ENCODE measurements at regions not wholly inside any gene's neighbourhood (a gene's known extent, or its start where the extent isn't known, plus 50 kb on each side); places are given as distances from the start of the nearest gene placed in this dataset.
A peak's percentile ranks its signal among the peaks of the same experiment; 100 is the strongest.

DNA sequence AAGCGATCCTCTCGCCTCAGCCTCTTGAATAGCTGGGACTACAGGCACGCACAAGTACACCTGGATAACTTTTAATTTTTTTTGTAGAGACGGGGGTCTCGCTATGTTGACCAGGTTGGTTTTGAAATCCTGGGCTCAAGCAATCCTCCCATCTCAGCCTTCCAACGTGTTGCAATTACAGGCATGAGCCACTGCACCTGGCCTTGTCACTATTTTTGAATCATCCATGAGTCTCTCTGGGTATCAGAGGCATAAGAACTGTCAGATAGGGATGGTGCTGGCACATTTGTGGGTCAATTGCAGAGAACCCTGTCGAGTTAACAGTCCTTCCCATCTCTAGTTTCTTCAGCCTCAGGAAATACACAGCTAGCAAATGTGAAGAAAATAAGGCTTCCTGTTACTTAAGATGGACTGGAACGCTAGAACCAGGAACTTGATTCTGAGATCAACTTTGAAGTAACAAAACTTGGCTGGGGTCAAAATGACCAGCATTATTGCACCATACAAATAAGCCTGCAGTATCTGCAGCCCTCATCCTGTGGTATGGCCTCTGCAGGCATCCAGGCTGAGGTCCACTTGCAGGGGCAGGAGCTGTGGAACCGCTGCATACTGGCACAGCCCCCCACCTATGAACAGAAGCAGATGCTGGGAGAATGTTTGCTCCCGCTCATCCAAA is 124.3 kb upstream of the GADD45A start:
- no peak for DNase-seq (ENCODE audit: low spot score)

DNA sequence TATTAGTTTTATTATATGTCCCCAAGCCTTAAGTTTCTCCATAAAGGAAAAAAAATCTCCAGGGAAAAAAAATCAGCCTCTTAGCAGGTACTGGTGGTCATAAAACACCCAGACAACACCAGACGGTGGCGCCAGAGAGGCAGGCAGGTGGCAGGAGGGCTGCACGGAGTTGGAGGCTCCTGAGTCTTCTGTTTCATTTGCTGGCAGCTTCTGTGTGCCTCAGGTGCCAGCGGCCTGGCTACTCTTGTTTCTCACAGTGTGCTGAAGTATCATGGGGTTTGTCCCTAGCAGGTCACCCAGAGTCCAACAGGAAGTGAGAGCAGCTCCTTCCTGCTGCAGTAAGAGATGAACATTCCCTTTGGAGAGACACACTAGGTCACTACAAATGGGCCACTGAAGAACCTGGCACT is 123.3 kb upstream of the GADD45A start:
- DNase-seq (ENCODE audit: low spot score), result peak; percentile 76

DNA sequence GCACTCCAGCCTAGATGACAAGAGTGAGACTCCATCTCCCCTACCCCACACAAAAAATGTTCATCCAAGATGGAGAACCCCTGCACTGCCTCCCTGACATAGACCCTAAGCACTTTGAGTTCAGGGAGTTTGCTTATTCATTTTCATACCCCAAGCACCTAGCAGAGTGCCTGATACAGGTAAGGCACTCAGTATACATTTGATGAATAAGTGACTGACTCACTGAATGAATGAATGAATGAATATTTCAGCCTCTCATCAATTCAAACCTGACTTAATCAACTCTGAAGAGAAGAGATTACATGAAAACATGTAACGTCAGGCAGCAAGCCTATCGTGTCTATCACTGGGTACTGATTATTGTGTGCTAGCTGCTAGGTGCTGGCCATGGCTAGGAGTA is 121.3 kb upstream of the GADD45A start:
- DNase-seq (ENCODE audit: low spot score), result no peak

DNA sequence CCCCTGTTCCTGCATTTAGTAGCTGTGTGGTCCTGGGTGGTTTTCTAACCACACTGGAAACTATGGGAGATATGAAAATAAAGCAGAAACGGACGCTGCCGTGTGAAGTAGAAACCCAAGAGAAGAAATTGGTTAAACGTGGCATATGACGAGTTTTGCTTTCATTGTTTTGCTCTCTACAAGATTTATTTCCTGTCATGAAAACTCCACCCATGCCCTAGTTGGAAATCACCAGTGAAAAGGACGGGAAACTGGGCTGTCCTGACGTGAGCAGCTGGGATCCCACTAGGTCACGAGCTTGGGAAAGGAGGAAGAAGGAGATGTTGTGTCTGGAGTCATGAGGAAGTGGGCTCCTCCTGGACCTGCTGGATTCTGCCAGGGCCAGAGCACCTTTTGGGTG is 120.8 kb upstream of the GADD45A start:
- DNase-seq (ENCODE audit: low spot score), result no peak

DNA sequence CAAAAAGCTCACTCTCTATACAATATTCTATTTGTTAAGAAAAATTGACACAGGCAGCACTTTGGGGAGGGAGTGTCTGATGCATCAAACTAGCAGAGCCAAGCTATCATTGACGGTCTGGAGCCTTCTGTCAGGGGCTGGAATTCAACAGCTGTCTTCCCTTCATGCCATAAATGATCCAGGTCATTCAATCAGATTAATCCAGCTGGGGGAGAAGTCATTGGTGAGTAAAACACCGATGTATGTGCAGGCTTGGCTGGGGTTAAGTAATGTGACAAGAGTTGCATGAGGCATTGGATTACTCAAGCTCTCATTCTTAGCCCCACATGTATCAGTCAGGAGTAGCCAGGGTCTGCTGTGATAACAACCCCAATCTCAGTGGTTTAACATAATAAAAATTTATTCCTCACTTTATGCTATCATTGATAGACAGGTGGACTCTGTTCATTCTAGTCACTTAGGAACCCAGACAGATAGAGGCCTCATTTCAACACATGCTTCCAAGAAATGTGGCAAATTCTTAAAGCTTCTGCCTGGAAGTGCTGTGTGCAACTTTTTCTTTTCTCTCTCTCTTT is 118.1 kb upstream of the GADD45A start:
- DNase-seq (ENCODE audit: low spot score), result no peak

DNA sequence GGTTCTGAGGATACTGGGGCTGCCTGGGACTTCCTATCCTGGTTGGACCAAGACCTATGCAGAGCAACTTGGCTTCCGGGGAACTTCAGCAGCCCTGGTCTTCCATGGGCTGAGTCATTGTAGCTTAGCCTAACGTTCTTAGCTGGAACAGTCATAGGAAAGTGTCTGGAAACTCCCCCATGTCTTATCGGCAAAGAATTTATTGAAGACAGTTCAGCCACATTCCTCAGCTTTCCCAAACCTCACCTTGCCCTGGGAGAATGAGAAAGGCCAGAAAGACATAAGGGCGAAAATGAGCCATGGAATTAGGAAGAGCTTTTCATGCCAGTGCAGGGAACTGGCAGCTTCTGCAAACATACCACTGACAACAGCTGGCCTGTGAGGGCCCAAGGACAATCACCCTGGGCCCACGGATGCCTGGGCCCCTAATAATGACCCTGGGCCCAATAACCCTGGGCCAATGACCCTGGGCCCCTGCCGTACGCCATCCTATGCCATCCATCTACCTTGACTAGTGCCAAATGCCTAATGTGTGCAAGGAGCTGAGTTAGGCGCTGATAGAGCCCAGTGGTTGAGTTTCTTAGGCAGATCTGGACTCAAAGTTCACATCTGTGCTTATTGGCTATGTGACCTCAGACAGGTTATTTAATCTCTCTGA is 114.4 kb upstream of the GADD45A start:
- DNase-seq (ENCODE audit: low spot score), result no peak

DNA sequence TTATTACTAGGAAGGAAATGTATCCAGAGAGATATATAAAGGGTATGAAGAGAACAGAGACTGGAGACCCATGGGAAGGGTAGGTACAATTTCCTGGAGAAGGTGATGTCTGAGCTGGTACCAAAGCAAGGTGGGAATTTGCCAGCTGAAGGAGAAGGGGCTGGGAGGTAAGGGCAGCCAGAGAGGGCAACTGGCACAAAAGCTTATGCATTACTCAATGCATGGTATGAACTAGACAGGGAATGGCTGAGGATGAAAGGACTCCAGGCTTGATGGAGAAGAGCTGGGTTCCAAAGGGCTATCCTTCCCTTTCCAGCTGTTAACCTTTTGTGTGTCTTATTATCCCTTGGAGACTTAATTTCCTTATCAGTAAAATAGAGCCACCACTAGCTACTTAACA is 113.6 kb upstream of the GADD45A start:
- no peak for DNase-seq (ENCODE audit: low spot score)

DNA sequence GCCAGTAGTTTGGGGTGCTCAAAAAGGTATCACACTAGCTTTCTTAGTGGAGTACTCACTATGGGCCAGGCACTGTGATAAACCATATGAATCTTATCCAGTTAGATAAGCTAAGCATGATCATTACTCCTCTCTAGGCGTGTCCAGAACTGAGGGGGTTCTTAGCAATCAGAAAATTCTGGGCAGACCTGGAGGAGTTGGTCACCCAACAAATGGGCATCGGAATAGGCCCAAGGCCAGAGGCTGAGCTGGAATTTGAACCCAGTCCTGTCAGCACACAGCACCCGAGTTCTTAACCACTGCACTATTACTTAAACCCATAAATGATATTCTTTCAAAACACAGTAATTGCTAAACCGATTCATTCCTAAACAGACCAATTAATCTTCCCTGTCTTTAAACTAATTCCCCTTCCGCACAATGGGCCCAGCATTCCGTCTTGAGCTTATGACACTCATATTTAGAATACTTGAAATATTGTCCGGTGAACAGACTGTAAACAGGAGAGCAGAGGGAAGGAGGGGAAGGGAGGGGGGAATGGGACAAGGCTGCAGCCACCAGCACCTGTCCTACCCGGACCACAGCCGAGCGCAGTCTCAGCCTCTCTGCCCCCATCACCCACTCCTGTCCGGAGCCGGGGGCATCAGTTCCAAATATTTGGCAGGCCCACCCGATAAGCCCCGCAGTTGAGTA is 113.0 kb upstream of the GADD45A start:
- DNase-seq (ENCODE audit: low spot score), result no peak

DNA sequence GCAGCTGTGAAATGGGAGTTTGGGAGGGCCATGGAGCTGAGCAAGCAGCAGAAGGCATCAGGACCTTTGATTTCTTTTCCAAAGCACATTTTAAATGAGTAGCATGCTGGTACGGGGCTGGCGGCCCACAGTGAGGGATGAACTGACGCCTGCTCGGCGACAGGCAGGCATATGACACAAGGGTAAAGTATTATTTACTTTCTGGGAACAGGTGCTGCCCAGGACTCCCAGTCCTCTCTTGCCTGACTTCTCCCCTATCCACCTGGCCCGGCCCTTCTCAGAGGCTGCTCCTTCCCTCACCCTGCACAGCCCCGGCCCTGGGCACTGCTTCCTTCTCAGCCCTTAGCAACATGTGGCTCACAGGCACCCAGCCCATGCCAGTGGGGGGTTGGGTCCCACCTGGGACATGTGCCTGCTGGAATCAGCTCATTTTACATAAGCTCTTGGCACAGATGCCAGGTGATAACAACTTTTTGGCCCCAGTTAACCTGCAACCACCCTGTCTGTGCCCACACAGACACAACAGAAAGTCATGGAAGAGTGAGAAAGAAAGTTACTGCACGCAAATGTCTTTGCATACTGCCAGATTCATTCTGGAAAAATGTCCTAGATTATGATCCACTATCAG is 112.3 kb upstream of the GADD45A start:
- no peak for DNase-seq (ENCODE audit: low spot score)

DNA sequence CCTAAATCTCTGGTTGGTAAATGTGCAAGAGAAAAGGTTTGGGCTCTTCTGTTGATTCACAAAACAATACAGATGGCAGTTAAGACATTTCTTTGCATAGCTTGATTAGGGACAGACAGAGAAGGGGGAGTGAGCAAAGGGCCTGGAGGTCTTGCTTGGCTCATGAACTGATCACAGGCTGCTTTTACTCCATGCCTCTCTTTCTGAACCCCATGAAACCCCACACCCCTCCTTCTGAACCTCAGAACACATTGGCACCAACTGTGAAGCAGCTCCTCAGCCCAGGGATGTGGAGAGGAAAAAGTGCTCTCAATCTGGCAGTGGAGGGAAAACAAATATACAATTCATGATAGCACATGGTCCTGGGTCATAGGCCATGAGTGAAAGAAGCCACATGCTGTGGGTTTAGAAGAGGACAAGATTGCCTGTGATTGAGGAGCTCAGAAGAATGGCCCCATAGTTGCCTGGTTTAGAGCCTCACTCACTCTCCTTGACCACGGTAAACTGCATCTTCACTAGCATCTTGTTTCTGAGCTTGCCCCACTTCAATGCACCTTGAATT is 111.6 kb upstream of the GADD45A start:
- DNase-seq (ENCODE audit: low spot score), result no peak

DNA sequence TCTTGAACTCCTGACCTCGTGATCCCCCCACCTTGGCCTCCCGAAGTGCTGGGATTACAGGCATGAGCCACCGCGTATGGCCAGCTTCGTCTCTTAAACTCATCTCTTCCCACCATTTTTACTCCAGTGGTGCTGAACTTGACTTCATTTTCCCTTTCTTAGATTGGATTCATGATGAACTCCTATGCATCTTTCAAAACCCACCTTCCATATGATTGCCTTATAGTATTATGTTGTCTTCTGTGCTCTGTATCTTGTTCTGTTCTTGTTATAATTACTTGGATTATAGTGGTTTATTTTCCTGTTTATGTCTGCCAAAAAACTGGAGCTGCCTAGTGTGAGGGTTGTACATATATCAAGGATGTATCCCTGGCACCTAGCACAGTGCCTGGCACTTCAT is 110.8 kb upstream of the GADD45A start:
- no peak for DNase-seq (ENCODE audit: low spot score)

DNA sequence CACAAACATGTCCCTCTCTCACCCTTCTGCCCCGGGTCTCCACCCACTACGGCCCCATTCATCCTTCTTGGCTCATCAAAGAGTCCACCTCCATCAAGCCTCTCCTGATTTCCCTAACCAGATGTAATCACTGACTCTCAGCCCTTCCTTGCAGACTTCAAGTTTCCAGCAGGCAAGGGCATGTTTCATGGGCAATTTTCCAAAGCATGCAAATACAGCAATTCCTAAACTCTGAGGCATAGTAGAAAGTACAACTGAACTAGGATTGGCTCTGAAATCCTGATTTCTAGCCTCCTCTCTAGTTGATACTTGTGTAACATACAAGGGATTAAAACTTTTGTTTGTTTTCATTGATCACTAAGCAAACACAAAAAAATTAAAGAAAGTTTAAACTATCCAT is 109.1 kb upstream of the GADD45A start:
- DNase-seq (ENCODE audit: low spot score), result no peak

DNA sequence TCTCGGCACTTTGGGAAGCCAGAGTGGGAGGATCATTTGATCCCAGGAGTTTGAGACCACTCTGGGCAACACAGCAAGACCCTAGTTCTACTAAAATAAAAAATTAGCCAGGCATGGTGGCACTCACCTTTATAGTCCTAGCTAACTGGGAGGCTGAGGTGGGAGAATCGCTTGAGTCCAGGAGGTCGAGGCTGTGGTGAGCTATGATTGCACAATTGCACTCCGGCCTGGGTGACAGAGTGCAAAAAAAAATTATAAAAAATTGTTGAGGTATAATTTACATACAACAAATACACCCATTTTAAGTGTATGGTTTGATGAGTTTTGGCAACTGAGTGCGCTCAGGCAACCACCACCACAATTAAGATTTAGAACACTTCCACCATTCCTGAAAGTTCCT is 108.5 kb upstream of the GADD45A start:
- DNase-seq (ENCODE audit: low spot score), result no peak

DNA sequence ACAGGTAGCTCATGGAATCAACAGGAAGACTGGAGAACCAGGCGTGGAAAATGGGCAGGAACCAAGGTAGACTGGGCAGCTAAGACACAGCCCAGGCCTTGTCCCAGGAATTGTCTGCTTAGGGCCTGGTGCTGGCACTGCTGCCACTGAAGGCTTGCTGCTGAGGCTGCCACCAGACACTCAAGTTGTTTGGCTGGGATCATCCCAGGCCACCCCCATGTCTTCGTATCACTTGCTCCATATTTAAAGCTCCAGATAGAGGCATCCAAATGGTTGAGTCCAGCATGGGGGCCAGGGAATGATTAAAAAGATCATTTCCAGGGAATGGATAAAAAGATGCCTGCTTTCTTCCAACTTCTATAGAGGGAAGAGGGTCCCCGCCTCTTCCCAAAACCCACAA is 107.4 kb upstream of the GADD45A start:
- no peak for DNase-seq (ENCODE audit: low spot score)

DNA sequence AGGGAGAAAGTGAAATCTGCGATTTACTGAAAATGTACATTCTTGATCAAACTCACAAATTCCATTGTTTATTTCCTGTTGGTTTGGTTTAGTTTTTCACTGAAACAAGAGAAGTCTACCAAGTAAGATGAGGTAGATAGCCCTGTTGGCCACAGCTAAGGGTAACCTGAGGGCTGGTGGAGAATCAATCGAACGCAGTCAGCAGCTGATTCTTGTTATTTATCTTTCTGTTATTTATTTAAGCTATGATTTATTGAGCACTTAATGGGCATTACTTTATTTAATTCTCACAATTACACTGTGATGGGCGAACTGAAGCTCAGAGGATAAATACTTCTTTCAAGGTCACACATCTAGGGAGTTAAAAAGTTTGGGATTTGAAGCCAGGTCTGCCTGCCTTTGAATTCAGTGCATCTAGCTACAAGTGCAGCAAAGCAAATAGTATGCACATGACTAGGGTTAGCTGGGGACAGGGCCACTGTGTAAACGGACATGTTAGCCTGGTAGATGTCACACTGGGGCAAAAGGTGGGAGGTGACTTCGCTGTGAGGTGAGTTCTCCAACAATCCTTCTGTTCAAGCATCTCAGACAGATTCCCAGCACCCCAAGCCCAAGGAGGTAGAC is 106.5 kb upstream of the GADD45A start:
- no peak for DNase-seq (ENCODE audit: low spot score)

DNA sequence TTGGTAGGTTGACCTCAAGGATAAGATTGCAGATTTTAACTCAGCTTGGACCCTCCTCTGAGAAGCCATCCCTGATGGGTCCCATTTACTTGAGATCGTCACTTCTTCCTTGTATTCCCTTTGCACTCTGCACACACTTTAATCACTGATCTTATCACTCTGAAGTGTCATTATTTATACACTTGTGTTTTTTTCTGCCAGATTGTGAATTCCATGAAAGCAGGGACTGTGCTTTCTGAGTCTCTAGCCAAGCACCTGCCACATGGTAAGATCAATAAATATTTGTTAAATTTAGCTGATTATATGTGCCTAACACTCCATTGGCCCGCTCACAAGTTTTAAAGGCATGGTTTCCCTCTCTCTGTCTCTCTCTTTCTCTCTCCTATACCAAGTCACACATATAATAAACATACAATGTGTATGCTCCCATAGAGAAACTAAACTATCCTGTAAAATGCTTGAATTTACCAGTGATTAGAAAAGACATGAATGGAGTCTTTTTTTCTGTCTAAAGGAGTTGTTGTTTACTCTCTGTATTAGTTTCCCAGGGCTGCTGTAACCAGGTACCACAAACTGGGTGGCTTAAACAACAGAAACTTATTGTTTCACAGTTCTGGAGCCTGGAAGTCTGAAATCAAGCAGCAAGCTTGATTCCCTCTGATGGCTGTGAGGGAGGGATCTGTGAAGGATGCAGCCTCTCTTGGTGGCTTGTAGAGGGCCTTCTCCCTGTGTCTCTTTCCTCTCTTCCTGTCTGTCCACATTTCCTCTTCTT is 105.2 kb upstream of the GADD45A start:
- DNase-seq (ENCODE audit: low spot score), result no peak

DNA sequence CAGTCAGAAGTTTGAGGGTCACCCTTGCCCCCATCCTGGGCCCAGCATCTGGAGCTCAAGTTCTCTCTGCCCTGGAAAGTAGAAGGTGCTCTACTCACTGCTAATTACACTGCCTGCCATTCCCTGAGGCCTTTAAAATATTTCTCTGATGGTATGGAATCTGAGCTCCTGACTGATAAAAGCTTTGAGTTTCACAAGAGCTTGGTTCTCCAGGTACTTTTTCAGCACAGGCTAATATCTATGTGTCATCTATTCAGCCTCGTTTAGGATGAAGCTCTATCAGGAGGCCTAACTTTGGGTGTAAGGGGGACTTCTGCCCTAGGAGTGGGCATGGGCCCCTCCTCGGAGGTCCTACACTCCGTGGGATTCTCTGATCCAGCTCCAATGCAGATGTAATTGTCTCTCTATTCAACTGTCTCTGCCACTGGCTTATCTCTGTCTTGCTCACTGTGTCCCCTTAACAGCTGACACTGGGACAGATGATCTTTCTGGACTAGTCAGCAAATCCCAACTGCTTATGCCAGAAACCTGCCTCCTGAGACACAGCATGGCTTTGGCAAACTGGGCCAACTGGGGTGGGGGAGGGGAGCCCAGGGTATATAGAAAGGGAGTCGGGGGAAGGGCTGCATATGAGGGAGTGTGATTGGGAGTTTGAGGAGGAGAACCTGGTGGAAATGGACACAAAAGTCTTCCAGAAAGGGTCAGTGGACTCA is 104.2 kb upstream of the GADD45A start:
- no peak for DNase-seq (ENCODE audit: low spot score)

DNA sequence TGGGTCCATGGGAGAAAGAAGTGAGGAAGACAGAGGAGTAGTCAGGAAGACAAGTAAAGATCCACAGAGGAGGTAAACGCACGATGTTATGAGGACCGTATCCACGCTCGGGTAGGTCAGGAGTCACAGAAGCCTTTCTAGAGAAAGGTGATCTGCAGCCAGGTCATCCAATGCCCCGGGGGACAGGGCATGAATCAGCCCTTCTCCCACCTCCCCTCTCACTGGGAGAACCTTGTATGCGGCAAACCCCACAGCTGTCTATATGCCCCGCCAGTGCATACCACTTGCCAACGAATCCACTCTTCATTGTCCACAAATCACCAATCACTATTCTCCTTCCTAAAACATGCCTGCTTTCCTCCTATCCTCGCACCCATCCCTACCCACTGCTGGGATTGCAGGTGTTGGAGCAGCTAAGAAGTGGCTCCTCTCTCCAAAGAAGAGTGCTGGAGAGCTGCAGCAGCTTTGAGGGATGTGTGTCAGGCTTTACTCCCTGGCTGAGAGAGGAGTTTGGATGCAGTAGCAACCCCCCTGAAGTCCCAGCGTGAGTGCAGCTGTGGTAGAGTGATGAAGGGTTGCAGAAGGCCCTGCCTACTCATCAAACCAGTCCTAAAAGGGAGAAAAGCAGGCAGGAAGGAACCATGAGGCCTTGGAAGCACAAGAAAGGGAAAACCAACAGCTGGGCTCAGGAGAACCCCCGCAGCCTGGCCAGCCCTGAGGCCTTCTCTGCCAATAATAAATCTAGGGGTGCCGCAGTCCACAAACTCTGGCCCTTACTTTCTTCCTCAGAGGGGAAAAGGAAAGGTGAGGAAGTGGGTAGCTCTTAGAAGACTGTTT is 102.2 kb upstream of the GADD45A start:
- DNase-seq (ENCODE audit: low spot score), result no peak

DNA sequence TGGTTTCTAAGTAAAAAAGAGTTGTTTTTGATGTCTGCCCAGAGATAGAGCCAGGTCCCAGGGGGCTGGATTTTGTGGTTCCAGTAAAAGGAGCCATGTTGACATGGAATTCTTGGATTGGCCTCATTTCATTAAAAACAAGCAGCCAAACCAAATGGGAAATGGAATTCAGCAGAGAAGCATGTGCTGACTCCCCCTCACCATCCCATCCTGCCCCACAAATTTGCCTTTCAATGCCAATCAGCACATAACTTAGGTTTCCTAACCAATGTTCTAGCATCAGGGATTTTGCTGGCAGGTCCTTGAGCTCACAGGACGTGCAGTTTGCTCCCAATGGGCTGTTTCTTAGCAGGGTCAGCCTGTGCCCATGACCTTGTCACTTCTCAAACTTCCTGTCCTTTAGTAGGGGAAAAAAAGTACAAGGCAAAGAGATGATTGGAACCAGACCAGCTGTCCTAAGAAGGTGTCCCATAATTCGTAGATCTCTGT is 101.5 kb upstream of the GADD45A start:
- DNase-seq (ENCODE audit: low spot score), result no peak

All from CD4-positive, alpha-beta T cell treated with Interleukin-15 for 4 hours (primary cell).